ENCODE measurements at regions not wholly inside any gene's neighbourhood (a gene's known extent, or its start where the extent isn't known, plus 50 kb on each side); places are given as distances from the start of the nearest gene placed in this dataset.
A peak's percentile ranks its signal among the peaks of the same experiment; 100 is the strongest.

DNA sequence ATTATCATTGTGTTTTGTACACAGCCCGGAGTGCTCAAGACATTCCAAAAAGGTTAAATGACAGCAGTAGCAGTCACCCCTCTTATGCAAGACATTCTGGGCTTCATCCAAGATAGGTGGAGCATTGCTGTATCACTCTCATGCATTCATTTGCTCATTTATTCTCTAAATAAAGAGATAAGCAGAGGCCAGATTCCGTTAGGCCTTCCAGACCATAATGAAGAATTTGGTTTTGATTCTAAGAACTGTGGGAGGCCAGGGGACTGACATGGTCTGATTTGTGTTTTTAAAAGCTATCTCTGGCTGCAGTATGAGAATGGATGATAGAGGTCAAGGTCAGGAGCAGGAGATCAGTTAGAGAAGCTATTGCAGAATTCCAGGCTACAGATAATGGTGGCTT is 145.8 kb downstream of the KCNRG start:
- no peak for DNase-seq (ENCODE audit: low spot score)
- Histone ChIP-seq H2AFZ (no peak overlapping the region), H3K4me3 (no peak overlapping the region), H3K4me1 (ENCODE audit: insufficient read depth) (peaks cover 4% of the 10 kb centered on the region), H3K27me3 (no peaks in the 10 kb centered on the region), H3K9me2 (replicated peaks; ENCODE audit: insufficient read depth) (no peaks in the 10 kb centered on the region), H3K4me2 (no peak overlapping the region), H4K20me1 (ENCODE audit: insufficient read depth, poor library complexity, severe bottlenecking) (no peaks in the 10 kb centered on the region), H3K9me3 (ENCODE audit: low read depth) (no peaks in the 10 kb centered on the region), H3K27ac (no peak overlapping the region), H3K79me2 (no peaks in the 10 kb centered on the region), H3K36me3 (replicated peaks; ENCODE audit: insufficient read depth, low read depth) (no peaks in the 10 kb centered on the region)
- TF ChIP-seq EZH2phosphoT487 (IDR thresholded peaks at IDR 0.05; ENCODE audit: low read depth, severe bottlenecking, unreplicated experiment) (no peak), EZH2 (IDR thresholded peaks at IDR 0.05; ENCODE audit: borderline replicate concordance) (no peak)
- TF ChIP-seq, protein P1, sequence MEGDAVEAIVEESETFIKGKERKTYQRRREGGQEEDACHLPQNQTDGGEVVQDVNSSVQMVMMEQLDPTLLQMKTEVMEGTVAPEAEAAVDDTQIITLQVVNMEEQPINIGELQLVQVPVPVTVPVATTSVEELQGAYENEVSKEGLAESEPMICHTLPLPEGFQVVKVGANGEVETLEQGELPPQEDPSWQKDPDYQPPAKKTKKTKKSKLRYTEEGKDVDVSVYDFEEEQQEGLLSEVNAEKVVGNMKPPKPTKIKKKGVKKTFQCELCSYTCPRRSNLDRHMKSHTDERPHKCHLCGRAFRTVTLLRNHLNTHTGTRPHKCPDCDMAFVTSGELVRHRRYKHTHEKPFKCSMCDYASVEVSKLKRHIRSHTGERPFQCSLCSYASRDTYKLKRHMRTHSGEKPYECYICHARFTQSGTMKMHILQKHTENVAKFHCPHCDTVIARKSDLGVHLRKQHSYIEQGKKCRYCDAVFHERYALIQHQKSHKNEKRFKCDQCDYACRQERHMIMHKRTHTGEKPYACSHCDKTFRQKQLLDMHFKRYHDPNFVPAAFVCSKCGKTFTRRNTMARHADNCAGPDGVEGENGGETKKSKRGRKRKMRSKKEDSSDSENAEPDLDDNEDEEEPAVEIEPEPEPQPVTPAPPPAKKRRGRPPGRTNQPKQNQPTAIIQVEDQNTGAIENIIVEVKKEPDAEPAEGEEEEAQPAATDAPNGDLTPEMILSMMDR (IDR thresholded peaks at IDR 0.05; ENCODE audit: poor library complexity), result no peak
- WGBS (ENCODE audit: low lambda C conversion rate, missing lambda C conversion rate), result 64% methylated on average over 2 of the region's 2 CpGs

- no peak overlapping the region for H3K27ac ChIP-seq
- H4K20me1 ChIP-seq (ENCODE audit: insufficient read depth, poor library complexity, severe bottlenecking), result no peaks in the 10 kb centered on the region
- H3K4me3 ChIP-seq, result no peak overlapping the region
- no peak overlapping the region for H2AFZ ChIP-seq
- no peak overlapping the region for H3K4me2 ChIP-seq
- DNase-seq (ENCODE audit: low spot score), result peak; percentile 47
- H3K27me3 ChIP-seq, result no peaks in the 10 kb centered on the region
- H3K9me2 ChIP-seq (replicated peaks; ENCODE audit: insufficient read depth), result no peaks in the 10 kb centered on the region
- H3K9me3 ChIP-seq (ENCODE audit: low read depth), result no peaks in the 10 kb centered on the region
- no peaks in the 10 kb centered on the region for H3K36me3 ChIP-seq (replicated peaks; ENCODE audit: insufficient read depth, low read depth)
- H3K4me1 ChIP-seq (ENCODE audit: insufficient read depth), result peaks cover 4% of the 10 kb centered on the region
- no peaks in the 10 kb centered on the region for H3K79me2 ChIP-seq
- TF ChIP-seq, protein P1 (IDR thresholded peaks at IDR 0.05; ENCODE audit: poor library complexity), result no peak
- TF ChIP-seq EZH2 (IDR thresholded peaks at IDR 0.05; ENCODE audit: borderline replicate concordance) (no peak), EZH2phosphoT487 (IDR thresholded peaks at IDR 0.05; ENCODE audit: low read depth, severe bottlenecking, unreplicated experiment) (no peak)
- 40% methylated on average over 4 of the region's 4 CpGs for WGBS (ENCODE audit: low lambda C conversion rate, missing lambda C conversion rate)
Observed at GRCh38 chr13:50162001-50162400, 146.8 kb downstream of the KCNRG start.

- peaks cover 4% of the 10 kb centered on the region for H3K4me1 ChIP-seq (ENCODE audit: insufficient read depth)
- no peak overlapping the region for H3K4me3 ChIP-seq
- DNase-seq (ENCODE audit: low spot score), result no peak
- H3K9me2 ChIP-seq (replicated peaks; ENCODE audit: insufficient read depth), result no peaks in the 10 kb centered on the region
- no peaks in the 10 kb centered on the region for H4K20me1 ChIP-seq (ENCODE audit: insufficient read depth, poor library complexity, severe bottlenecking)
- H2AFZ ChIP-seq, result no peak overlapping the region
- H3K36me3 ChIP-seq (replicated peaks; ENCODE audit: insufficient read depth, low read depth), result no peaks in the 10 kb centered on the region
- H3K27ac ChIP-seq, result no peak overlapping the region
- TF ChIP-seq EZH2phosphoT487 (IDR thresholded peaks at IDR 0.05; ENCODE audit: low read depth, severe bottlenecking, unreplicated experiment) (no peak), EZH2 (IDR thresholded peaks at IDR 0.05; ENCODE audit: borderline replicate concordance) (no peak)
- TF ChIP-seq, protein P1 (IDR thresholded peaks at IDR 0.05; ENCODE audit: poor library complexity), result no peak
- no peaks in the 10 kb centered on the region for H3K79me2 ChIP-seq
- WGBS (ENCODE audit: low lambda C conversion rate, missing lambda C conversion rate), result 37% methylated on average over 2 of the region's 2 CpGs
- H3K27me3 ChIP-seq, result no peaks in the 10 kb centered on the region
- H3K4me2 ChIP-seq, result no peak overlapping the region
- no peaks in the 10 kb centered on the region for H3K9me3 ChIP-seq (ENCODE audit: low read depth)
Observed at GRCh38 chr13:50162567-50162966, 147.3 kb downstream of the KCNRG start.

All from hepatocyte (in vitro differentiated cells).